Activated CD4-positive, alpha-beta T cell treated with anti-CD3 and anti-CD28 coated beads, Interleukin-2, amount 50 U/mL, for 48 hours (primary cell): ENCODE measurements at regions not wholly inside any gene's neighbourhood (a gene's known extent, or its start where the extent isn't known, plus 50 kb on each side); places are given as distances from the start of the nearest gene placed in this dataset.

Experiments
- DNase-seq, 2 experiments: peaks; one replicate each; pipeline ENCODE4 v3.0.0-alpha.2; 2020

- no peak for DNase-seq
These were observed 53.9 kb downstream of the FOXL1 start for GRCh38 chr16:86632206-86632605.

DNA sequence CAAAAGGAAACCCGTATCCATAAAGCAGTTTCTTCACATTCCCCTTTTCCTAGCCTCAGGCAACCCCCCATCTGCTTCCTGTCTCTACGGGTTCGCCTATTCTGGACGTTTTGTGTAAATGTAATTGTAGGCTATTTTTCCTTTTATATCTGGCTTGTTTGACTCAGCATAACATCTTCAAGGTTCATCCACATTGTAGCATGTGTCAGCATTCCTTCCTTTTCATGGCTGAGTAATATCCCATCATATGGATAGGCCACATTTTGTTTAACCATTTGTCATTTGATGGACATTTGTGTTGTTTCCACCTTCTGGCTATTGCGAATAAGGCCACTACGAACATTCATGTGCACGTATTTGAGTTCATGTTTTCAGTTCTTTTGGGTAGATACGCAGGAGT is 54.6 kb downstream of the FOXL1 start:
- DNase-seq = no peak

- no peak for DNase-seq
These were observed 55.9 kb downstream of the FOXL1 start for GRCh38 chr16:86634292-86634691.

DNA sequence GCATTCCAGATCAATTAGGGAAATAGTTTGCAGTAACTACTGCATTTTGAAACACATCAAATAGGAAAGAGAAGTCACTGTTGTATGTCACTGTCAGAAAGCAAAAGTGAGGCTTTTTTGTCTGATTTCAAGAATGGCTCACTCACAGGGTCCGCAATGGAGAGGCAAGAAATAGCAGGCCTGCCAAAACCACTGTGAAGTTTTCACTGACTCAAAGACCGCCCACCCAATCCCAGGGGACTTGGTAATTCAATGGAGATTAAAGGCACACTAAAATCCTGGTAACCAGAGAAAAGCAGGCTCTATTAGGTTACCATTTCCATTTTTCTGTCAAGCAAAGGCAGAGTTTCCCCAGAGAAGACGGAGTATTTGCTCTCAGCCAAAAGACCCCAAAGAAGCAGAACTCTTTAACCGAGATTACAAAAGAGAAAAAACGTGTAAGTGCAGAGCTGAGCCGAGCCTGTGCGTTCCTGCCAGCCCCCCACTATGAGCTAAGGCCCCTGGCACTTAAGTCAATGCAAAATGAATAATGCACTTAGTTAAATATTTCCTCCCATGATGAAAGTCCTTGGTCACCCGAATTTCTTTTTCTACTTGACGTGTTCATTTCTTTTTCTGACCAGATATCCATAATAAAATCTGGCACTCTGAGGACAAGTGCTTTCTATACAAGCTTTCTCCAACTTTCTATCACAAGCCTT is 57.0 kb downstream of the FOXL1 start:
- no peak for DNase-seq

DNA sequence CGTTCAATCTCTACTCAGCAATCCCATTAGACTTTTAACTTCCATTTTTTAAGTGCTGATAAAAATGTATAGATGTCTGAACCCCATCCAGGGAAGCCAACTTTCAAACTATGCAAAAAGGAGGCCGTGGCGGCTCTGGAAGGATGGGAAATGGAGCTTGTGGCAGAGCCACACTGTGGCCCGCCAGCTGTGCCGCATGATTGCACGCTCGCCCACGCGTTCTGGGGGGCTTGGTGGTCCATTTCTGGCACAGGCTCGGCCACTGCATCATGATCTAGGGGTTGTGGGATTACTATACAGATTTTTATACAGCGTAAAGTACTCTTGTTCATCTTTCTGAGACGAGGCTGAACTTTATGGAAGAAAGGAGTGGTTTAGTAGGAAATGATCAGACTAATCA is 57.6 kb downstream of the FOXL1 start:
- DNase-seq = no peak

- no peak for DNase-seq
These were observed 59.4 kb downstream of the FOXL1 start for GRCh38 chr16:86637744-86638143.

GRCh38 chr16:86638642-86639041 is 60.3 kb downstream of the FOXL1 start:
- DNase-seq = no peak

DNA sequence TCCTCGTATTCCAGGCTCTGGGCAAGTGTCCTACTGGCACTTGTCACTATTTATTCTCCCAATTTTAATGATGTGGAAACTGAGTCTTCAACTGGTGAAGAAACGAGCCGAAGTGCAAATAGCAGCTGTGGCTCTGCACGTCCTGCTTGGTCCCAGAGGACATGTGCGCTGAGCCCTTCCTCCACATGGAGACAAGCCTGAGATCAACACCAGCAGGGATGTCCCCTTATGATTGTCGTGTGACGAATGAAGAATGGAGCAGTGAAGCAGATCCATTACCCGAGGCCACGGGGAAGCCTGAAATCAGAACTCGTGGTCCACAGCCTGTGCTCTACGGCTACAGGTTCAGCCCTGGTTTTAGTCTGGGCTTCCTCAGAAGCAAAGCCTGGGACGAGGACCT is 61.0 kb downstream of the FOXL1 start:
- no peak for DNase-seq

GRCh38 chr16:86640265-86640843 is 62.0 kb downstream of the FOXL1 start:
- no peak for DNase-seq

- DNase-seq = no peak
These were observed 63.7 kb downstream of the FOXL1 start for GRCh38 chr16:86642087-86642486.

DNA sequence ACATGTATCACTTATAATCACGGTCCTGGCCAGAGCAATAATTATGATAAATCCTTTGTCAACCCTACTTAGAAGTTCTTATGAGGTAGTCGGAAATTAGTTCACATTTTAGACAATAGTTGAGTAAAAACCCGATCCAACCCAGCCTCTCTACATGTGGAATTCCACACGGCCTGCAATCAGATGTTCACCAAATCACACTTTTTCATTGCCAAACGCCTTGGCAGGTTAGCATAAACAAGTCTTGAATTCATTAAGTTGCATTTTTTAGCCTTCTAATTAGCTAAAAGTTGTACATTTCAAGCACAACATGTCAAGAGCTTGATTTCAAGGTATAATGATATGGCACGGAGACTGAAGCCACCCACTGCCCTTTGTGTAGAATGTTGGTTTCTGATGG is 65.3 kb downstream of the FOXL1 start:
- no peak for DNase-seq

- no peak for DNase-seq
These were observed 69.2 kb downstream of the FOXL1 start for GRCh38 chr16:86647561-86647960.

- no peak for DNase-seq
These were observed 71.5 kb downstream of the FOXL1 start for GRCh38 chr16:86649875-86650274.

DNA sequence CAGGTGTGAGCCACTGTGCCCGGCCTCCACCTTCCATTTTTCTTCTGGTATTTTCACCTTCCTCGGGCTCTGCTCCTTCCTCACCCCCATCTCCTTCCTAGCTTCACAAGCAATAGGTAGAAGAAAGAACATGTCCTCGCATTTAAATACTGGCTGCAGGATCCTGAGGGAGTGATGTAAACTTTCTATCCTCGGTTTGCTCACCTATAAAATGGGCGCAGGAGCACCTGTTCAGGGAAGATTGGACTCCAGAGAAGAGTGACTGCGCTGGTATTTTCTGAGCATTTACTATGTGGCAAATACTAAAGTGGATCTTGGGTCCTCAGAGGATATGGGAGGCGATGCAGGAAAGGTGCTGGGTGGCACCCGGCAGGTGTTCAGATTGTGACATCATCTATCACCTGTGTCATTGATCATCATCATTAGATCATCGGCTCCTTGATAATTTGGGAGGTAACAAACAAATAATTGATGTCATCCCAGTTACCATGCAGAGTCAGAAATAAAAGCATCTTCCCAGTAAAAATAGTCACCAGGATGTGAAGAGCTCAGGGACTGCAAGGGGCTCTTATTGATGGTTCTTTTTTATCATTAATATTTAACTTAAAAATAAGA is 72.8 kb downstream of the FOXL1 start:
- no peak for DNase-seq

DNA sequence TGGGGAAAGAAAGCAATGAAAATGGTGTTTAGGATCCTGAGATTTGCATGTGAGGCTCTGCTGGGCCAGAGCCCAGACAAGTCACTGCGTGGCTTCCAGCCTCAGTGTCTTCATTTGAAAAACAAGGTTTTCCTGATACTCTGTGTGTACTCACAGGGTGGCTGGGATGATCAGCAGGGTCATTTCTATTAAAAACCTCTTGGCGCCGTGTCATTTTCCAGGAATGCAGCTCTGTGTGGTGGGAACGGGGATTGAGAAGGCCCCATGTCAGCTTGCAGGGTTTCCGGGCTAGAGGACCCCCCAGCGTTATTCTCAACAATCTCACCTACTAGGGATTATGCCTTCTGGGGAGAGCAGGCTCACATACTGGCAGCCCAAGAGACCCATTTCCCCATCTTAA is 73.5 kb downstream of the FOXL1 start:
- DNase-seq = no peak

DNA sequence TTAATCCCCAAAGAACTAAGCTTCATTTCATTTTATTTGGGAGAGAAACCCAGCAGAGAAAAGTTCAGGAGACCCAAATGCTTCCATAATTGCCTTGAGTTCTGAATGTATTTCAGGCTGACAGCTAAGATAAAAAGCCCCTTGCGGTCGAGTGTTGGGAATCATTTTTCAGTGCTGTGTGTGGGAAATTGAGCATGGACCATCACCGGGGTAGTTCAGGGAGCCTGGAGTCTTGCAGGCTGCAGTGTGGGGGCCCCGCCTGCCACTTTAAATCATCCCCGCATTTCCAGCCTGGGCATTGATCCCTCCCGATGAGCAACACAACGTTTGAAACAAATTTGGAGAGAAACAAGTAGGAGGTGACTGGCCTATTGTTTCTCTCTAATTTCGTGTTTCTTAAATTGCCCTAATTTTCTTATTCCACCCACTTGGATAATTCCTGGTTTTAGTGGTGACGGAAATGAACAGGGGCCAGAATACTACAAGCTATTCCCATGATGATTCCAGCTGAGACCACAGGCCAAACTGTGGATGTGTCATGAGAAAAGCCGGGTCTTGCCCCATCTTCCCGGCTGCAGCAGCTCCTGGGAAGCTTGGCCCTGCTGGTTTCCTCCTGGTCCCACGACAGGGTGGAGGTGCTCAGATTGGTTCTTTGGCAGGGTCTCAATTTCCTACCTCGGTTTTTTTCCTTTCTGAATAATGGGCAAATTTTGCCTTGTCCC is 75.1 kb downstream of the FOXL1 start:
- no peak for DNase-seq

DNA sequence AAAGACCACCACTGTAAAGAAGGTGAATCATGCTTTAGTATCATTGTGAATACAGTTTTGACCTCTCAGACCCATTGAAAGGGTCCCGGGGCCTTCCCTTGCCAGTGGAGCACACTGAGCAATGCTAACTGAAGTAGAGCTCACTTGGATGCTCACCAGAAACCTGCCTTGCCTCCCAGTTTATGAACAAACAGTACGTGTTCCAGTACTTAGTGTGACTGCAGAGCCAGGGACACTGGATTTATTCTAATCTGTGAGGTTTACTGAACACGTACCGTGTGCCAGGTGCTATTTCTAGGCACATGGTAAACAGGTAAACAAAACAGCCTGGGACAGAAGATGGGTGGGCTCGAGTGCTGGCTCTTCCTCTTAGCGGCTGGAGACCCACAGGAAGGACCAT is 79.6 kb downstream of the FOXL1 start:
- DNase-seq = no peak

DNA sequence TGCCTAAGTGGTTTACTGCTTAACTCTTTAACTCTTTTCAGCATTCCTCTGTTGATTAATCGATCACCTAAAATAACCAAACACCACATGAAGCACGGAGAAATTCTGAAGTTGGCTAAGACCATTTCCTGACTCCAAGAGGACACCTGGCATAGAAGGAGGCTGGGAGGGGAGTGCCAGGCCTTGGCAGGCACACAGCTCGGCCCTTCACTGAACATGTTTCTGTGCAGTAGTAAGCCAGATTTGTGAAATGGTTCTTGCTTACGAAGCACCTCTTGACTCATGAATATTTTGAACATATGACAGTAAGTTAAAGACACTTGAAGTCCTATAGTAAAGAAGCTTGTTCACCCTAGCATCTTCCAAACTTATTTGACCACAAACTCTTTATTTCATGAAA is 82.3 kb downstream of the FOXL1 start:
- DNase-seq = no peak

GRCh38 chr16:86661706-86662105 is 83.4 kb downstream of the FOXL1 start:
- DNase-seq = no peak

GRCh38 chr16:86662195-86662594 is 83.8 kb downstream of the FOXL1 start:
- DNase-seq = no peak

DNA sequence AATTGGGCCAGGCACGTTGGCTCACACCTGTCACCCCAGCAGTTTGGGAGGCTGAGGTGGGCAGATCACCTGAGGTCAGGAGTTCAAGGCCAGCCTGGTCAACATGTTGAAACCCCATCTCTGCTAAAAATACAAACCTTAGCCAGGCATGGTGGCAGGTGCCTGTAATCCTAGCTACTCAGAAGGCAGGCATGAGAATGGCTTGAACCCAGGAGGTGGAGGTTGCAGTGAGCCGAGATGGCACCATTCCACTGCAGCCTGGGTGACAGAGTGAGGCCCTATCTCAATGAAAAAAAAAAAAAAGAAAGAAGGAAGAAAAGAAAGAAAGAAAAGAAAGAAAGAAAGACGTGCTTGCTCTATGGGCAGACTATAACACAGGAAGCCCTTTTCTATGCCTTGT is 84.4 kb downstream of the FOXL1 start:
- no peak for DNase-seq

- DNase-seq = peak; percentile 9 to 26
These were observed 85.6 kb downstream of the FOXL1 start for GRCh38 chr16:86663685-86664521.
